HG03342 (cell line): ENCODE measurements at regions not wholly inside any gene's neighbourhood (a gene's known extent, or its start where the extent isn't known, plus 50 kb on each side); places are given as distances from the start of the nearest gene placed in this dataset.

Experiments
- ATAC-seq: cut with Tn5 transposase; IDR thresholded peaks from one replicate; pipeline ENCODE4 v1.9.1; 2021; ENCODE audit warnings: mild to moderate bottlenecking, moderate library complexity; ENCODE audit not compliant: unreplicated experiment

DNA sequence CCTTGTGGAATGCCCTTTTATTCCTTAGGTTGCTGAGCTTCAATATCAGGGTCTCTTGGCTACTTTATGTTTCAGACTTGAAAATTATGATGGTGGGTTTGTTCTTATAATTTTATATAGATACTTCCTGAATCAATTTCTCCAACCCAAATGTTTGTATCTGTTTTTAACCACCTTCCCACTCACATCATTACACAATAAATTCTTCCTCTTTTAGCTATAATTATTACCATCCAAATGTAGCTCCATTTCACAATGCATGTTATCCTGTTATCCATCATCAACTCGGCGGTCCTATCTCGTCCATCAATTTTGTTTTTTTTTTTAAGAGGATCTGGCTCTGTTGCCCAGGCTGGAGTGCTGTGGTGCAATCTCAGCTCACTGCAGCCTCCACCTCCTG, 357.6 kb upstream of the ZP4 start:
- ATAC-seq = no peak

DNA sequence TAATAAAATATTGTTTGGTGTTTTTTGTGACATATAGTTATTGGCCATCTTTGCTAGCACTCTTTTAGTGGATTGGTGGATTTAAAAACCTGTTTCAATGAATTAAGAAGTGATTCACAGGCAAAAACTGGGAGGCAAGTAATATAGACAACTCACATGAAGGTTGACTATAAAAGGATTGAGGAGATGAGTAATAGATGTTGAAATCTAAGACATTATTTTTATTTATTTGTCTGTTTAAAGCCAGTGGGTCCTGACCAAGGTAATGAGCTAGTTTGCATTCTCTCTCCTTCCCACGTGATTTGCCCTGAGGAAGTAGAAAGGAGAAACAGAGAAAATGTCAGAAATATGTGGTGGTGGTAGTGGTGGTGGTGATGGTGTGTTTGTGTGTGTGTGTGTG, 351.5 kb upstream of the ZP4 start:
- no peak for ATAC-seq

- no peak for ATAC-seq
Observed at GRCh38 chr1:238241607-238242006, 350.9 kb upstream of the ZP4 start.

DNA sequence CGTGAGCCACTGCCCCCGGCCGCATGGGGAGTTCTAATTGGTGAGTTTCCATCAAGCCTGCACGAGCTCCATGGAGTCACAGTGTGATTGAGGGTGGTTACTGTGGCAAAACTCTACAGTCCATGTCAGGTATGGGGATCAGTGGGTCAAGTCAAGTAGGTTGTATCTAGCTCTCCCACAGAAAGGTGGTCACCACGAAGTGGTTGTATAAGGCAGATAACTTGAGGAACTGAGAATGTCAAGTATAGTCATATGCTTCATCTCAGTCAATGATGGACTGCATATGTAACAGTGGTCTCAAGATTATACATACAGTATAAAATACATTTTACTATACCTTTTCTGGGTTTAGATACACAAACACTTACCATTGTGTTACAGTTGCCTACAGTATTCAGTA, 348.6 kb upstream of the ZP4 start:
- no peak for ATAC-seq

DNA sequence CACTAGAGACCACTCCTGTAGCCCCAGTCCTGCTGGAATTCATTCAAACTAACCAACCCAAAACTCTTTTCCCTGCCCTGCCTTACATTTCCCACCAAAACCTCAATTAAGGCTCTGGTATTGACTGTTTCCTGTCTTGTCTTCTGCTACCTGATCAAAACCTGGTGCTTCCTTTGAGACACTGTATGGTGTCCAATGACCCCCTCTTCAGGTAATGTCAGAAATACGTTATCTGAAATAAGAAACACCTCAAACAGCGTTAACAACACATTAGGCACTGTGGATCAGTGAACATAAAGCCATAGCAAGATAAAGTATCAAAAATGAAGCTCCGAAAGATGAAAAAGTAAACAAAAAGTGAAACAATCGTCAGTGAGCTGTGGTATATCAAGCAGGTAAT, 343.2 kb upstream of the ZP4 start:
- no peak for ATAC-seq

- no peak for ATAC-seq
Observed at GRCh38 chr1:238232084-238232710, 341.5 kb upstream of the ZP4 start.

GRCh38 chr1:238226810-238227209, 336.1 kb upstream of the ZP4 start:
- ATAC-seq = no peak

DNA sequence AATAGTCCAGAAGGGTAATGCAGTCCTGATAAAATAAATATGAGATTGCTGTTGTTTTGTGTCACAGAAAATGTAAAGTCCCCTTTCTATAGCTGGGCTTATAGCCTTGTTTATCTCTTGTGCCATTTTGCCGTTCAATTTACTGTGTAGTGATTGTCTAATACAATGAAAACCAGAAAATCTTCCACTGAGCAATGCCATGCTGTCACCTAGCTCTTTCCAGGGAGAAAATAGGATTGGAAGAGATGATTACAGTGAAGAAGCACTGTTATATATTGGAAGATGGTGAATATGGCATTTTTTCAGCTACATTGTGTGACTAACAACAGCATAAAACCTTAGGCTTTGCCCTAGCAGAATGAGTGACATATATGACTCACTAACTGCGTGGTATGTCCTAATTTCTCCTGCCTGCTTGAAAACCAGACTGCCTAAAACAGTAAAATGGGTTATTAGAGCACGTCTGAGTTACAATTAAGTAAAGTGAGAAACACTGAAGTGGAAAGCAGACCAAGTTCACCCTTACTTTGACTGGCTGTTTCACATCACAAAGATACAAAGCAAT, 332.4 kb upstream of the ZP4 start:
- ATAC-seq = no peak

GRCh38 chr1:238221738-238222137, 331.0 kb upstream of the ZP4 start:
- no peak for ATAC-seq

- ATAC-seq = no peak
Observed at GRCh38 chr1:238214449-238214848, 323.7 kb upstream of the ZP4 start.

DNA sequence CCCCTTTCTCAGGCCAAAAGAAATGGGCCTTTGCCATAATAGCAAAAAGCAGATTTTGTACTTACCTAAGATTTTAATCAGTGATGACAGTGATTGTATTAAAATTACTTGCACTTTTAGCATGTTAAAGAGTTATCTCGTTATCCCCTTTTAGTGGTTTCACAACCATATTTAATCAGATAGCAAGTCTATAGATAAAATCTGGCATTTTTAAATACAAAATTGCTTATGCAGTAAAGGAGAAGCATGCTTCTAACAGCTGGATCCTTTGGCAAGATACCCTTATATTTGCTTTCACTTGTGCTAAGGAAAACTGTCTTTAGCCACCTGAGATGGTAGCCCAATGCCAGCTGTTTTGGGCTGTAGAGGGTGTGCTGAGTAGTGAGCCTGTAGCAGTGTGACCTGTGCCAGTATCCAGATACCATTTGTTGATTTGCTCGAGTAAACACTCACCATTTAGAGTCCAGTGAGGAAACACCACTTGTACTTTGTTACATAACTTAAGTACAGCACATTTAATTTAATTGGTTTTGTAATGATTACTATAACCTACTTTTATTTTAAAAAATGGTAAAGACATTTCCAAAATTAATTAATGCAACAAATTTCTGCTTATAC, 314.4 kb upstream of the ZP4 start:
- no peak for ATAC-seq

- ATAC-seq = no peak
Observed at GRCh38 chr1:238201992-238202391, 311.3 kb upstream of the ZP4 start.

- no peak for ATAC-seq
Observed at GRCh38 chr1:238199325-238199724, 308.6 kb upstream of the ZP4 start.

GRCh38 chr1:238196516-238196915, 305.8 kb upstream of the ZP4 start:
- no peak for ATAC-seq

- ATAC-seq = no peak
Observed at GRCh38 chr1:238191170-238191569, 300.4 kb upstream of the ZP4 start.

DNA sequence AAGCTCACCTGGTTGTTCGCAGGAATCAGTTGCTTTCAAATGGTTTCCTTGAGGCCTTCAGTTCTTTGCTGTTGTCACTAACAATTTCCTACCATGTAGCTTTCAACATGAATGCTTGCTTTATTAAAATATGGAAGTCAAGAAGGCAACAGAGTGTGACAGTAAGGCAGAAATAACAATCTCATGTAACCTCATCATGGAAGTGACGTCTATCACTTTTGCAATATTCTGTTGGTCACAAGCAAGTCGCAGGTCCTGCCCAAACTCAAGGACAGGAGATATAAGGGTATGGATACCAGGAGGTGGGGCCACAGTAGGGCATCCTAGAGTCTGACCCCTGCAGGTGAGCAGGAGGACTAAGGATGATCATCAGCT, 296.8 kb upstream of the ZP4 start:
- no peak for ATAC-seq

GRCh38 chr1:238186887-238187574, 296.3 kb upstream of the ZP4 start:
- no peak for ATAC-seq

GRCh38 chr1:238177960-238178645, 287.4 kb upstream of the ZP4 start:
- ATAC-seq = no peak

DNA sequence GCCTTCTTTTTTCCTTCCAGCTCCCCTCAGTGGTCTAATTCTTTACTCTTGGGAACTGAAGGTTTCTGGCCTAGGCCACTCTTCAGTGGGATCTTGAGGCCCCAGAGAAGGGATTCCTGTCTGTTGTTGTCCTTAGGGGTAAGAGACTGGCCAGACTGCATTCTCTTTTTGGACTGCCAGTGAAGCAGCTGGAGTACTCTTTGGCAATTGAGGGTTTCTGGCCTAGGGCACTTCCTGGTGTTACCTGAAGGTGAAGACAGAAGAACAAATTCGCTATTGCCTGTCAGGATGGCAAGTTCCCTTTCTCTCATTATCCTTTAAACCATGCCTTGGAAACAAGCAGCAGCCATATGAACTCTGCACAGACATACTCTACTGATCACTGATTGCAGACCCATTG, 286.6 kb upstream of the ZP4 start:
- no peak for ATAC-seq

GRCh38 chr1:238176441-238176840, 285.7 kb upstream of the ZP4 start:
- ATAC-seq = no peak

GRCh38 chr1:238171985-238172384, 281.3 kb upstream of the ZP4 start:
- ATAC-seq = no peak

GRCh38 chr1:238161955-238162354, 271.2 kb upstream of the ZP4 start:
- no peak for ATAC-seq
